ENCODE measurements at regions not wholly inside any gene's neighbourhood (a gene's known extent, or its start where the extent isn't known, plus 50 kb on each side); places are given as distances from the start of the nearest gene placed in this dataset.

DNA sequence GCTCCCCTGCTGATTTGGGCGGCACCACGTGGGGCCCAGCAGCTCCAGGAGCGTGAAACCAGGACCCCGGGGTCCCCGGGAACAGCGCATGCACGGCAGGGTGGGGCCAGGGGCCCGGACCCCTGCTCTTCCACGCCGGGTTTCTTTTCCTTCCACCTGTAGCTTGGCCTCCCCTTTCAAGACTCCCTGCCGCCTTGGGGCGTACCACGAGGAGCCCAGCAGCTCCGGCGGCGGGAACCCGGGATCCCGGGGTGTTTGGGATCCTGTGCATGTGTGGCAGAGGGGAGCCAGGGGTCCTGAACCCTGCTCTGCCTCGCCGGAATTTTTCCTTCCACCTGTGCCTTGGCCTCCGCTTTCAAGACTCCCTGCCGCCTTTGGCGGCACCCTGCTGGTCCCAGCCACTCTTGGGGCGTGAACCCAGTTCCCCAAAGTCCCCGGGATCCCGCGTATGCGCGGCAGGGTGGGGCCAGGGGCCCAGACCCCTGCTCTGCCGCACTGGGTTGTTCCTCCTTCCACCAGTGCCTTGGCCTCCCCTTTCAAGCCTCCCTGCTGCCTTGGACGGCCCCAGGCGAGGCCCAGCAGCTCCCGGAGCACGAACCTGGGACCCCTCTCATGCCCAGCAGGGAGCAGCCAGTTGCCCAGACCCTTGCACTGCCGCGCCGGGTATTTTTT is 322.7 kb downstream of the ALG10 start:
- TF ChIP-seq, protein P1, sequence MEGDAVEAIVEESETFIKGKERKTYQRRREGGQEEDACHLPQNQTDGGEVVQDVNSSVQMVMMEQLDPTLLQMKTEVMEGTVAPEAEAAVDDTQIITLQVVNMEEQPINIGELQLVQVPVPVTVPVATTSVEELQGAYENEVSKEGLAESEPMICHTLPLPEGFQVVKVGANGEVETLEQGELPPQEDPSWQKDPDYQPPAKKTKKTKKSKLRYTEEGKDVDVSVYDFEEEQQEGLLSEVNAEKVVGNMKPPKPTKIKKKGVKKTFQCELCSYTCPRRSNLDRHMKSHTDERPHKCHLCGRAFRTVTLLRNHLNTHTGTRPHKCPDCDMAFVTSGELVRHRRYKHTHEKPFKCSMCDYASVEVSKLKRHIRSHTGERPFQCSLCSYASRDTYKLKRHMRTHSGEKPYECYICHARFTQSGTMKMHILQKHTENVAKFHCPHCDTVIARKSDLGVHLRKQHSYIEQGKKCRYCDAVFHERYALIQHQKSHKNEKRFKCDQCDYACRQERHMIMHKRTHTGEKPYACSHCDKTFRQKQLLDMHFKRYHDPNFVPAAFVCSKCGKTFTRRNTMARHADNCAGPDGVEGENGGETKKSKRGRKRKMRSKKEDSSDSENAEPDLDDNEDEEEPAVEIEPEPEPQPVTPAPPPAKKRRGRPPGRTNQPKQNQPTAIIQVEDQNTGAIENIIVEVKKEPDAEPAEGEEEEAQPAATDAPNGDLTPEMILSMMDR (IDR thresholded peaks at IDR 0.05), result no peak
- Histone ChIP-seq H3K9me3 (peaks cover 0 to 83% (median 0%) of the 10 kb centered on the region in 11 donors), H3K36me3 (no peaks in the 10 kb centered on the region), H3K27ac (no peak overlapping the region), H3K4me3 (no peak overlapping the region), H3K27me3 (peaks cover 0 to 94% (median 26%) of the 10 kb centered on the region in 7 donors), H3K4me1 (no peaks in the 10 kb centered on the region)
- no peak for ATAC-seq
- 47 to 56% methylated on average over 37 of the region's 37 CpGs for WGBS, 2 donors
- DNase-seq, result no peak
- intact Hi-C loops (cut with DNase I), result no loop called here

DNA sequence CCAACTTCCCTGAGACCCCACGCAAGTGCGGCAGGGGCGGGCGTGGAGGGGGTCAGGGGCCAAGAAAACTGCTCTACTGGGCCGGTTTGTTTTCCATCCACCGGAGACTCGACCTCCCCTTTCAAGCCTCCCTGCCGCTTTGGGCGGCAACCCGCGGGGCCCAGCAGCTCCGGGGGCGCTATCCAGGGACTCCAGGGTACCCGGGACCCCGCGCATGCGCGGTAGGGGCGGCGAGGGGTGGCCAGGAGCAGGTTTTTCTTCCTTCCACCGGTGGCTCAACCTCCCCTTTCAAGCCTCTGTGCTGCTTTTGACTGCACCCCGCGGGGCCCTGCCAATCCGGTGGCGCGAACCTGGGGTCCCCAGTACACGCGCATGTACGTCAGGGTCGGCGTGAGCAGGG is 323.5 kb downstream of the ALG10 start:
- peaks cover 0 to 95% (median 31%) of the 10 kb centered on the region in 7 donors for H3K27me3 ChIP-seq
- intact Hi-C loops (cut with DNase I), result no loop called here
- H3K9me3 ChIP-seq, result peaks cover 0 to 83% (median 0%) of the 10 kb centered on the region in 11 donors
- H3K4me1 ChIP-seq, result no peaks in the 10 kb centered on the region
- WGBS, 2 donors, result 26 to 33% methylated on average over 31 of the region's 31 CpGs
- TF ChIP-seq, protein P1 (IDR thresholded peaks at IDR 0.05), result no peak
- ATAC-seq (no peak), DNase-seq (no peak)
- no peak overlapping the region for H3K27ac ChIP-seq
- H3K36me3 ChIP-seq, result no peaks in the 10 kb centered on the region
- no peak overlapping the region for H3K4me3 ChIP-seq

DNA sequence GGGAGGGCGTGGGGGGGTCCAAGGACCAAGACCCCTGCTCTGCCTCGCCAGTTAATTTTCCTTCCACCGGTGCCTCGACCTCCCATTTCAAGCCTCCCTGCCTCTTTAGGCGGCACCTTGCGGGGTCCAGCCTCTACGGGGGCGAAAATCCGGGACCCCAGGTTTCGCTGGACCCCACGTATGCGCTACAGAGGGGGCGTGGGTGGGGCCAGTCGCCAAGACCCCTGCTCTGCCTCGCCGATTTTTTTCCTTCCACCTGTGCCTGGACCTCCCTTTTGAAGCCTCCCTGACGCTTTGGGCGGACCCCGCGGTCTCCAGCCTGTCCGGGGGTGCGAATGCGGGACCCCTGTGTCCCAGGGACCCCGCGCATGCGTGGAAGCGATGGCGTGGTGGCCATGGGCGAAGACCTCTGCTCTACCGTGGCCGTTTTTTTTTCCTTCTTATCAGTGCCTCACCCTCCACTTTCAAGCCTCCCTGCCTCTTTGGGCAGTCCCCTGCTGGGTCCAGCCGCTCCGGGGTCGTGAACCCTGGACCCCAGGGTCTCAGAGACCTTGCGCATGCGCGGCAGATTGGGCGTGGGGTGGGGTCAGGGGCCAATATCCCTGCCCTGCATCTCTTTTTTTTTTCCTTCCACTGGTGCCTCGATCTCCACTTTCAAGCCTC is 324.2 kb downstream of the ALG10 start:
- ATAC-seq (no peak), DNase-seq (no peak)
- Histone ChIP-seq H3K4me1 (no peaks in the 10 kb centered on the region), H3K4me3 (no peak overlapping the region), H3K27me3 (peaks cover 0 to 95% (median 34%) of the 10 kb centered on the region in 7 donors), H3K9me3 (peaks cover 0 to 86% (median 0%) of the 10 kb centered on the region in 11 donors), H3K36me3 (no peaks in the 10 kb centered on the region), H3K27ac (no peak overlapping the region)
- TF ChIP-seq, protein P1 (IDR thresholded peaks at IDR 0.05), result no peak
- 45% methylated on average over 39 of the region's 39 CpGs for WGBS, 2 donors
- intact Hi-C loops (cut with DNase I), result no loop called here

DNA sequence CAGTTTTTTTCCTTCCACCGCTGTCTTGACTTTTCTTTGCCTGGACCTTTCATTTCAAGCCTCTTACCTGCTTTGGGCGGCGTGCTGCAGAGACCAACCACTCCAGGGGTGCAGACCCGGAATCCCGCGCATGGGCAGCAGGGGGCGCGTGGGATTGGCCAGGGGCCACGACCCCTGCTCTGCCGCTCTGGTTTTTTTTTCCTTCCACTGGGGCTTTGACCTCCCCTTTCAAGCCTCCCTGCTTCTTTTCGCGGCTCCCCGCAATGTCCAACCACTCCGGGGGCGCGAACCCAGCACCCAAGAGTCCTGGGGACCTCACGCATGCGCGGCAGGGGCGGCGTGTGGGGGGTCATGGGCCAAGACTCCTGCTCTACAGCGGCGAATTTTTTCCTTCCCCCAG is 325.1 kb downstream of the ALG10 start:
- no peak overlapping the region for H3K27ac ChIP-seq
- peaks cover 0 to 96% (median 31%) of the 10 kb centered on the region in 7 donors for H3K27me3 ChIP-seq
- no peaks in the 10 kb centered on the region for H3K4me1 ChIP-seq
- H3K9me3 ChIP-seq, result peaks cover 0 to 92% (median 0%) of the 10 kb centered on the region in 11 donors
- DNase-seq, result no peak
- intact Hi-C loops (cut with DNase I), result no loop called here
- no peak for ATAC-seq
- TF ChIP-seq, protein P1 (IDR thresholded peaks at IDR 0.05), result no peak
- 28 to 44% methylated on average over 23 of the region's 23 CpGs for WGBS, 2 donors
- no peak overlapping the region for H3K4me3 ChIP-seq
- H3K36me3 ChIP-seq, result no peaks in the 10 kb centered on the region
